GM12878 (cell line): ENCODE measurements at regions not wholly inside any gene's neighbourhood (a gene's known extent, or its start where the extent isn't known, plus 50 kb on each side); places are given as distances from the start of the nearest gene placed in this dataset.

Experiments used
- BCLAF1 ChIP-seq: fragments of 450-650 bp; IDR thresholded peaks from 2 replicates; pipeline ENCODE4 v1.6.1; 2017; ENCODE audit warnings: antibody characterized with exemption, mild to moderate bottlenecking, moderate library complexity
- CTCF ChIP-seq, 3 experiments: IDR thresholded peaks in 2 of 3; conservative IDR thresholded peaks in 1 of 3; 2 replicates each; pipeline ENCODE4 v1.5.1; 2011; ENCODE audit warnings: low read depth in 3 of 3, low read length in 3 of 3, mild to moderate bottlenecking in 3 of 3, control low read depth in 2 of 3, moderate library complexity in 2 of 3, inconsistent platforms in 1 of 3, mixed read lengths in 1 of 3; ENCODE audit not compliant: control insufficient read depth in 2 of 3, insufficient read depth in 1 of 3; ENCODE audit errors: extremely low read depth in 1 of 3
- JUND ChIP-seq: IDR thresholded peaks from 2 replicates; pipeline ENCODE4 v1.6.1; 2012; ENCODE audit warnings: low read depth, mild to moderate bottlenecking, low read length, improper control_type of control experiment, moderate library complexity
- MAX ChIP-seq: IDR thresholded peaks from 2 replicates; pipeline ENCODE4 v1.6.1; 2012; ENCODE audit warnings: low read depth, low read length, improper control_type of control experiment
- PAX8 ChIP-seq: fragments of 450-650 bp; IDR thresholded peaks from 2 replicates; pipeline ENCODE4 v1.6.1; 2017; ENCODE audit warnings: mild to moderate bottlenecking, moderate library complexity
- PBX3 ChIP-seq: IDR thresholded peaks from 2 replicates; pipeline ENCODE4 v1.6.1; 2011; ENCODE audit warnings: mild to moderate bottlenecking, low read depth, low read length, moderate library complexity; ENCODE audit not compliant: insufficient replicate concordance
- RAD51 ChIP-seq: fragments of 450-650 bp; IDR thresholded peaks from 2 replicates; pipeline ENCODE4 v1.6.1; 2016; ENCODE audit warnings: moderate library complexity, mild to moderate bottlenecking, inconsistent platforms

GRCh38 chr12:16719713-16720416 is 113.9 kb upstream of the LMO3 start (continued):
- TF ChIP-seq BCLAF1 (no peak), JUND (no peak), CTCF (IDR thresholded peaks at IDR 0.05 in 2 of 3, conservative IDR thresholded peaks at IDR 0.05 in 1 of 3; ENCODE audit: control insufficient read depth in 2 of 3, extremely low read depth in 1 of 3, insufficient read depth in 1 of 3, low read depth in 3 of 3, low read length in 3 of 3) (no peak), PBX3 (no peak), MAX (no peak), RAD51 (no peak), PAX8 (no peak)
